GM04503 (cell line): ENCODE measurements at regions not wholly inside any gene's neighbourhood (a gene's known extent, or its start where the extent isn't known, plus 50 kb on each side); places are given as distances from the start of the nearest gene placed in this dataset.

ENCODE experiments used
- DNase-seq: peaks from one replicate; pipeline ENCODE4 v3.0.0-alpha.2; 2012; ENCODE audit warnings: low read depth

- DNase-seq = no peak
Observed at GRCh38 chr1:81432654-81433109, 368.1 kb upstream of the ADGRL2 start.

- no peak for DNase-seq
Observed at GRCh38 chr1:81432059-81432458, 368.7 kb upstream of the ADGRL2 start.

GRCh38 chr1:81431624-81432000, 369.1 kb upstream of the ADGRL2 start:
- DNase-seq = no peak

DNA sequence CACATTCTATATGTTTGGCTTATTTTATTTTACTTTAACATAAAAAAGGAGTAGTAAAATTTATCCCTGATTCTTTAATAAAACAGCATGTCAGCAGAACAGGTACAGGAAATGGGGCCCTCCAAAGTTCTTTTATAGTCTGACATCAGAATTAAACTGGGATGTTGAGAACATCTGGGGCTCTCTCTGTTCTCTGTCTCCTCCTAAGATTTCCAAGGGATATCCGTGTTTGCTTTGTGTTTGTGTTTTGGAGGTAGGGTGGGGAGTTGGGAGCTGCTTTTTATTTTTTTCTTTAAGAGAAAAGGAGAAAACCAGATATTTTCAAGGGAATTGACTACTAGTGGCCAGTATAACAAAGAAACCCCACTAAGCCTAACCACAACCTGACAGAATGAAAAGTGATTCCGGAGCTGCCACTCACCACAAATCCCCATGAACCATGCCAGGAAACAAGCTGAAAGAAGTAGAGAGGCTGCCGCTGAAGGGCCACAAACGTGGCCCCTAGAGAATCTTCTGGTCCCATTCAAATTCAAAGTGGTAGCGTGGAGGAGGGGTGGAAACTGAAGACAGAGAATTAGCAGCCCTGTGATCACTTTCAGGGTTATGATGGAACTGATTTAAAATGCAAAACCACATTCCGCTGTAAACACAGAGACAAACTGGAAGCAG, 369.6 kb upstream of the ADGRL2 start:
- DNase-seq = no peak

GRCh38 chr1:81430236-81430938, 370.3 kb upstream of the ADGRL2 start:
- no peak for DNase-seq

DNA sequence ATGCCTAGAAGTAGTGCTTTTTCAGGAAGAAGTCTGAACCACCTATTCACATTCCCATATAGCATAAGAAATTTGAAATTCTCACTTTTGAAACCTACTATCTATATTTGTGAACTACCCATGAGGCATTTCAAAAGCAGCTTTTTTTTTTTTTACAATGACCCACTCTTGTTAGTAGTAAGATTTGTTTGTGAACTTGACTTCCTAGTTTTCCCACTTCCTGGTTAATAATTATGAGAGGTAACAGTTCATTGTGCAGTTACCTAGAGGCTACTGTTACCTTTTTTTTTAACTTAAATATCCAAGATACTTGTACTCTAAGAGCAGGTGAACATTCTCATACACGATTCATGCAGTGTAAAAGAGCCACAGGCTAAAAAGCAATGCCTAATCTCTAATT, 371.7 kb upstream of the ADGRL2 start:
- no peak for DNase-seq

DNA sequence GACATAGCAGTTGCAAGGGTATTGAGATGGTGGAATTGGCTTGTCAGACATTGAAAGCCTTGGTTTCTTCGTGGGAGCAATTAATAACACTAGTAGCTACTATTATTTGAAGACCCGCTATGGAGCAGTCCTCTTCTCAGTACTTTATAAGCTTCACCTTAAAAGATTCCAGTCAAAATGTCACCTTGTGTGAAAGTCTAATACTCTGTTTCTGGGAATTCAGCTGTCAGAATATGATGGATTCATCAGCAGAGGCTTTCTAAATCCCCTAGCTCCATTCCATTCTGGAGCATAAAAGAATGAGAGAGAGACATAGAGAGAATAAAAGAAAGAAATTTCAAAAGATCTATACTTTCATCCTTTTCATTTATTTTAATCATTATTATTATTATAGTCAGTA, 375.9 kb upstream of the ADGRL2 start:
- no peak for DNase-seq

DNA sequence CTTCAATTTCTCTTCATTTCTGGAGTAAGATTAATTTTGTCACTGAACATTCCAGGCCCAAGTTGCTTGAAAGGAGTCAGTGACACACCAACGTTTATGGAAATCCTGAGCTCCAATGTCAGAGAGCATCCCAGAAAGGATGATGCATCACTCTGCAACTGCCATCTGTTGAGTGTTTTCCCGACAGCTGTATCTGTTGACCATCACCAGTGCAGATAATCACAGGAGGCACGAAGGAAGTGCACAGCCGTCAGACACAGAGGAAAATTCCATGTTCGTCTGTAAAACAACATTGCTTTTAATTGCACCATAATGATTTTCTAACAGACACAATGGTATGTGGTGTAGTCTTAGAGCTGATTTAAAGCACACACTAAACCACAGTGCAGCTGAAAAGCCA, 376.7 kb upstream of the ADGRL2 start:
- peak; percentile 1 for DNase-seq

- peak; percentile 2 for DNase-seq
Observed at GRCh38 chr1:81420760-81421159, 380.0 kb upstream of the ADGRL2 start.

DNA sequence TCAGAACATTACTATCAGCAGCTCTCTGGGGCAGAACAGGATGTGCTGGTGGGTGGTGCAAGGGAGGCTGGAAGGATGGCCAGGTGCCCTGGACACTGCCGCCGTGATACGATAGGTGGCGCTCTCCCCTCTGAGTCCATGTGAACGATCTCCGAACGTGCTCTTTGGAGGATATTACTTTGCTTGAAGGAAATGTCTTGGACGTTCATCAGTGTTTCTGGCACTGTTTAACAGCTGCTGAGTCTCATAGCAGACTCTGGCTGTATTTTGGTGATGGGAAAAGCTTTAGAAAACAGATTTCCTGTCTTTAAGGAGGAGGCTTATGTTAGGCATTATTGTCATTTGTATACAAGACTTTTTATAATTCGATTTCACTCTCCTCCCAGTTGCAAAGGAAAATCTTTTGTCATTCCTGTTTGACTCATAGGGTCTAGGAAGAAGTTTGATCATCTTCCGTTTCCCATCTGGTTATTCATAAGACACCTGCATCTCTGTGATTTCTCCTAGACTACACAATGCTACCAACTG, 386.2 kb upstream of the ADGRL2 start:
- DNase-seq = no peak

GRCh38 chr1:81412954-81413353, 387.8 kb upstream of the ADGRL2 start:
- DNase-seq = no peak

- no peak for DNase-seq
Observed at GRCh38 chr1:81410941-81411340, 389.8 kb upstream of the ADGRL2 start.

GRCh38 chr1:81410351-81410750, 390.4 kb upstream of the ADGRL2 start:
- no peak for DNase-seq

DNA sequence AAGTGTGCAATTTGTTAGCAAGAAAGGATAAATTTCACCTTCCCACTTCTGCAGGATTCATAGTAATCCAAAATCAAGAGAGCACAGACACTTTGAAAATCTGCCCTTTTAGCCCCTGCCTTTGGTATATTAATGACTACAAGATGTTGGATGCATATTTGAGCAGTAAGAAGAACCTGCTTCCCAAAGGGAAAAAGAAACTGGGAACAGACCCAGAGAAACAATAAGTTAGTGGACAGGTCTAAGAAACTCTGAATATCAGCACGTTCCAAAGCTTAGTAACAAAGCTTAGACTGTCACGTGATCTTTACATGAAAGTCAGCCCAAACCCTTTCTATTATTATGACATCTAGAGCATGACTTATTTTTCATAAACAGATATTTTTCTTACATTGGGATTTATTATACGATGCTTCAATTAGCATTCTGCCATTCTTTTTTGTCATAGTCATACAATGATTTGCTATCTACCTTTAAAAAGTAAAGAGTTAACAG, 390.9 kb upstream of the ADGRL2 start:
- no peak for DNase-seq

GRCh38 chr1:81409262-81409661, 391.5 kb upstream of the ADGRL2 start:
- DNase-seq = no peak

- DNase-seq = no peak
Observed at GRCh38 chr1:81408419-81408818, 392.3 kb upstream of the ADGRL2 start.

GRCh38 chr1:81407000-81407821, 393.5 kb upstream of the ADGRL2 start:
- DNase-seq = no peak

GRCh38 chr1:81406292-81406999, 394.3 kb upstream of the ADGRL2 start:
- DNase-seq = no peak

DNA sequence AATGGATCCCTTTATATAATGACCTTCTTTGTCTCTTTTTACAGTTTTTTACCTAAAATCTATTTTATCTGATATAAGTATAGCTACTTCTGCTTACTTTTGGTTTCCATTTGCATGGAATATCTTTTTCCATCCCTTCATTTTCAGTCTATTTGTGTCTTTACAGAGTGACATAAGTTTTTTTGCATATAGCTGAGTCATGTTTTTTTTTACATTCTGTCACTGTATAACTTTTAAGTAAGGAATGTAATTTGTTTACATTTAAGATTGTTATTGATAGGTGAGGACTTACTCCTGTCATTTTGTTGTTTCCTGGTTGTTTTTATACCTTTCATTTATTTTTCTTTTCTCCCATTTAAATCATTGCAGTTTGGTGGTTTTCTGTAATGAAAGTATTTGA, 402.7 kb upstream of the ADGRL2 start:
- no peak for DNase-seq

- no peak for DNase-seq
Observed at GRCh38 chr1:81392526-81393226, 408.1 kb upstream of the ADGRL2 start.

DNA sequence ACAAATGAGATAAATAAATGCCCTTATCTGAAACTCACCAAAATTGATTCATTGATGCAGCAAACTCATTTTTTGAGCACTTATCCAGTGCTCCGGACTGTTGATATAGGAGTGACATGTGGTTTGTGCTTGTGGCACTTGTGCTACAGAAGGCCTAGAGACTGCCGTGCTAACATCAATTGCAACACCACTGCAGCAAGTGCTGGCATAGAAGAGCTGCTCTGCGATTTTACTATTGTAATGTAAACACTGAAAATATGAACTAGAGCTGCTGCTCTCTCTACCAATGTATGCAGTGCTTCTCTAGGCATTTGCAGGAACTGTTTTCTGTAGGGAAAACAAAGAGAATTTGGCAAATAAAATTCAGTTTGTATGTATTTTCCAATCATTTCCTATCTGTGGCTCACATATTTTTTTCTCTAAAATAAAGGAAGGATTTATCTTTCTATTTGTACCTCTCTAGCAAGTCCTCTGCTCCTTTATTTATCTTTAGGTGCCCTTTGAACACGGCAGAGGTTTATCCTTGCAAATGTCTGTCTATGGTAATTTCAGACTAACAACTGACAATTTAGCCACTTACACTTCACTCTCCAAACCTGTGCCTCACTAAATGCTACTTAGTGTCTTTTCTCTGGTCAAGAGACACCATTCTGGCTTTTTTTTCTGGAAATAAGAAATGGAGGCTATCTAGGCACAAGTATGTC, 409.5 kb upstream of the ADGRL2 start:
- DNase-seq = no peak
